GM21447 (cell line): ENCODE measurements at regions not wholly inside any gene's neighbourhood (a gene's known extent, or its start where the extent isn't known, plus 50 kb on each side); places are given as distances from the start of the nearest gene placed in this dataset.

ENCODE experiments used
- ATAC-seq: cut with Tn5 transposase; IDR thresholded peaks from one replicate; pipeline ENCODE4 v1.9.1; 2021; ENCODE audit not compliant: unreplicated experiment

DNA sequence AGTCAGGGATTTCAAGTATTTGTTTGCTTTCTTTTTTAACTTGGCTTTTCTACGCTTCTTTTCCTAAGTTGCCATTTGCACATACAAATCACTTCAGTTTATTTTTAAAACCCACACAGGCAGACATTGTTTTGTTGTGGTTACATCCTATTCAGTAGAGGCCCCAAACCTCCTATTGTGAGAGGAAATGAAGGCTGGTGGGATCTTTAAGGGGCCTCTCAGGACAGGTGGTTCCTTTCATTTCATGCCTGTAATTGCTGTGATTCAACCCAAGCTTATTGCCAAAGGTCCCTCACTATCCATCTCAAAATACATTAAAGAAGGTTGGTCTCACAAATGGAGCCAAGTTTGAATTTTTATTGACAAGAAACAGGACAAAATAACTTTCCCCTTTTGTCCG, 257.1 kb downstream of the ADAMTS20 start:
- no peak for ATAC-seq

DNA sequence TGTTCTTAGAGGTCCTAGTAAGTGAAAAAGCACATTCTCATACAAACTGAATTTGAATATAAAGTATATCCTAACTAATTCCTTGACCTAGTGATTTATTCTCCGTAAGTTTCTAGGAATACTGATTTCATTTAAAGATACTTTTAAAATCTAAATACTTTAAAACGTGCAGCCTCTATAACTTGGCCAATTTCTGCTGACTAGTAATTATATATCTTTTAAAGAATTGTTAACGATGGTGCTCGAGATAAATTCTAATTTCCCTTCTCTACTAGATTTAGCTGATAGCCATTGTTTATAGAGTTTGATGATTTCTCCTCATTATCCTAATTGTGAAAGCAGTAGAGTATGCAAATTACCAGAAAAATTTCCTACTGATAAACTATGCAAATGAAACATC, 257.9 kb downstream of the ADAMTS20 start:
- no peak for ATAC-seq

DNA sequence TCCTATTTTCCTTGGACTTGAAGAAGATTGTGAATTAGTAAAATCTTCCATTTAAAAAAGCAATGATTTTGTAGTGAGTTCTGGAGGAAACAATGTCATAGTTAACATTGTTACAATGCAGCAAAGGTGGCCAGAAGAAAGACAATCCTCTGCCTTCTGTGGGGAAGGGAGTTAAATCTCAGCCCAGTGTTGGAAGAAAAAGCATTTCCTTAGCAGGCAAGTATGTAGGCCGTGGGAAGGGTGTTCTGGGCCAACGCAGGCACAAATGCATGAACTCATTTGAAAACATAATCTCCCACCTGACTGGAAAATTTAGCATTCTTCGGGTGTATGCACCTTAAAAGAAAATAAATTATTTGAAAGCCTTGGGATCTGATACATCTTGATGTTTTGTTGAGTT, 258.6 kb downstream of the ADAMTS20 start:
- ATAC-seq, result no peak

DNA sequence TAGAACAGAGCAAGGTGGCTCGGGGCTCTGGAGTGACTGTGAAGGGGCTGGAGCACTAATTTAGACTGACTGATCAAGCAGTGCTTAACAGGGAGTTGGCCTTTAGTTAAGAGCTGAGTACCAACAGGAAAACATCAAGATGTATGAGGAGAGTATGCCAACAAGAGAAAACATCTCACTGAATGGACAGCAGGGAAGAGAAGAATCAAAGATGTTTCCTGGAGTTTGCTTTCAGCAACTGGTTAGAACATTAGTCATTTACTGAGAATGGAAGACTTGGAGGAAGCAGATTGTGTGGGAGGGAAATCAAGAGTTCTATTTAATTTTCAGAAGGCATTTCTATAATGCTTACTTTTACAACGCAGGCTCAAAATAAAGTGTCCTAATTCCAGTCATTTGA, 259.3 kb downstream of the ADAMTS20 start:
- no peak for ATAC-seq

DNA sequence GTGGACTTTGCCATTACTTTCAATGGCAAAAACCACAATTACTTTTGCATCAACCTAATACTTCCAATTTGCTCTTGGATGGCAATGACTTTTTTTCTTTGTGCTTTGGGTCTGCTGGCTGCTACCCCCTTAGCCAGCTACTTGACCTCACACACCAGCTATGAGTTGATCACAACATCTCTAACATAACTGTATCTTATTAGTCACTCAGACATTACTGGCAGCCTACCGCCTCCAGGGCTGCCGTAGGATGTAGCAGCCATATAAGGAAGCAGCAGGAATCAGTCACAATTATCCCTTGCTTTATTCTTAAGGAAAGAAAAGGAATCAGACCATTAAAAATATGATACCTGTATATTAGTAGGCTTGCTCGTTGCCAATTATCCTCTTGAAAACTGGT, 260.5 kb downstream of the ADAMTS20 start:
- no peak for ATAC-seq

DNA sequence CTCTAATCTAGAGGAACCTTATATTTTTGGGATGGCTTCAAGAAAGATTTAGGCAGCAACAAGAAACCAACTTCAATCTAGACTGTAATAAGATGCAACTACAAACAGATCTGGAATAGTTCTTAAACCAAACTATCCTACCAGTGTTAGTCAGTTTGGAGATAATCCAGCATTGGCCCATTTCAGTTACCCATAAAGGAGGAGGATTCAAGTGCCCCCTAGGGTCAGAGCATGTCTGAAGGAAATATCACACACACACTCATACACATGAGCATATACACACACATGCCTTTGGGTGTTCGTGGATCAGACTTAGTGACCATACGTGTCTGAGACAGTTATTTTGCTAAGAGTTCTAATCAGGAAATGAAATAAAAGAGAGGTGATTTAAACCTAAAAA, 261.2 kb downstream of the ADAMTS20 start:
- ATAC-seq, result no peak

DNA sequence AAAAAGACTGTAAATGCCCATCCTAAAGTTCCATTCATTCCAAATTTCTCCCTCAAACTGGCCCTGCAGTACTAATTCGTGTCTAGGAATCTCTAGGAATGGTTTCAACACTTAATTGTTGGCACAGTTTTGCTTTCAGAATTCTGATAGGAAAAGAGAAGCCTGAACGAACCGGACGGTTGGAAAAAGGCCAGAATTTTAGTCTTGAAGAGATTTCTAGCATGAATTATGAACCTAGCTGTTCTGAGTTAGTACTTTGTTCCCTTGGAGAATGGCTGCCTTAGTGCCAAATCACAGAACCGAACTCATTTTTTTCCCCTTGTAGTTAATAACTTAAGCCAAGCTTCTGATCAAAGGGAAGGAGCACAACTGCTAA, 262.6 kb downstream of the ADAMTS20 start:
- no peak for ATAC-seq

DNA sequence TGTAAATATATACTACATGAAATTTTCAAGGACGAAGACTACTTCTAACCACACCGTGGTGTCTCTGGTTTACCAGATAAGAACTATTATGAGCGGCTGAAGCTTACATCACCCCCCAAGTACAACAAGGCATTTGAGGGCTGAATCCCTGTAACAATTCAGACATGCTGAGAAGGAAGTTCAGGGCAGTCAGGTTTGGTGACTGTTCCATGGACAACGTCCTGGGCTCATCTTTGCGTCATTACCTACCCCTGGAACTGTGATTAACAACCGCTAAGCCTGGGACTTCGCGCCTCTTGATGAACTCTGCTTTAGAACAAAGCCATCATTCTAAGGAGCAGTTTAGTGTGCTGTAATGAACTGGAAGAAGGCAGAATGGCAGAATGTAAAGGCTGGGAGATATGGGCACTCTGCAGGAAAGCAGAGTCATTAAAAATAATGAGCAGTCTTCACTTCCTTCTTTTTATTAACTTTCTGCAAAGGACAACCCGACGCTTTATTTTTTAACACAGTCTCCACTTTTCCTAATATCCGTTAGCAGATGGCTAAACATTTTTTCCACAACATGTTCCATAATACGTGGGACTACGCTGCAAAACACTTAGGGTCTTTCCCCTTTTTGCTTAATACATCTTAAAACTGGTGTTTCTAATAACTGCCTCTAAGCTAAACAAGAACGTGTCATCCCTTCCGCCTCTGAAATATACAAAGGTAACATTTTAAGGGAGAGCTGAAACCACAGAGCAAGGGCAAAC, 263.2 kb downstream of the ADAMTS20 start:
- no peak for ATAC-seq

DNA sequence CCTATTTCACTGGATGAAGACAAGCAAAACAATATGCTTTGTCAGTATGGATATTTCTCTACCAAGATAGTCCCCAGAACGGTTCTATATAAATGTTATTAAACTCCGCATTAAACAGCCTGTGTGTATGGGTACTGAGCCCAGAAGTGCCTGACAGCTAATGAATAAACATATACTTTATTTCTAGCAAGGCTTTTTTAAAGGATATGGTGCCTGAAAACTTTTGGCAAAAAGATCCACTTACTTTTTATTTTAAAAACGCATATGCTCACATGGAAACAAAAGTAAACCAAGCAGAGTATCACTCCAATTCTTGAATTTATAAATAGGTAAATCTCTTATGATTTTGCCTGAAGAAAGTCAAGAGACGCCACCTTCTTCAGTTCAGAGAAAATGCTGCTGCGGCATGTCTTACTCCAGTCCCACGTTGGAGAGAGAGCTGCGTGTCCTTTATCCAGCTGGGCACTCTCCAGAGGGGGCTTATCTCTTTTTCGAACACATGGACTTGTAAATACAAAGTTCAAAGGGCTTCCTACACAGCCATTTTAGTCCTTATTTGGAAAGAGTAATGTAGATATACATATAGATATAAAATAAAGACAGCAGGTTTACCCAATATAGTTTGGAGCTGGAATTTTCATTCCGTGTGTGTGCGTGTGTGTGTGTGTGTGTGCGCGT, 264.2 kb downstream of the ADAMTS20 start:
- no peak for ATAC-seq

DNA sequence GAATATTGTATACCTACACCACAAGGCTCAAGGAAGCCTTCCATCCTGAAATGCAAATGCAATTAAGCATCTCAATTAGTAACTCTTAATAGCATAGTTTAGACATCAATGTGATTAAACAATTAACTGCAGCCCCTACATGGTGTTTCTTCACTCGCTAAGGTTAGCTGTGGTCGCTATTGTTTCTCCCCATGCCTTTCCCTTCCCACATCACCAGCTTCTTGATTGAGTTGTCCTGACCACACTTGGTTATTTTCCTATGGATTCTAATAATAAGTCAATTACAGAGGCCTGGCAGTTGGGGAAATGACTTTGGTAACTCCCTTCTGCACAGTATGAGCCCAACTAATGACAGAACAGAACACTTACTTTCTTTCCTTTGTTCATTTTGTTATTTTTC, 265.0 kb downstream of the ADAMTS20 start:
- ATAC-seq, result no peak

DNA sequence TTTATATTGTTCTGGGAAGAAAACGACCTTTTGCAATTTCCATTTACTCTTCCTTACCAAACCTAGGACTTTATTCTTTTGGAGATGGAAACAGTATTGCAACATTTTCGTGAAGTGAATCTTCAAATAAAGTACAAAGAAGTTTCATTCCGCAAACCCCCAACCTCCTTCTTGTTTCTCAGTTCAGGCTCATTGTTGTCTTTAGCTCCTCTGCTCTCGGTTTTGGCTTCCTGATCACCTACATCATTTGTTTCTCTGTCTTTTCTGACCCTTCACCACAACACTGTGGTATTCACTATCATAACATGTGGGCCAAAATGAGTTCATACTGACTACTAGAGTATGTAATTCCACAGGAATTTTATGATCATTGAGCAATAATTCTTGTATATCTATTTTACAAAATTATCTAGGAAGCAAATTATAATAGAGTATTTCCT, 266.8 kb downstream of the ADAMTS20 start:
- ATAC-seq, result no peak

DNA sequence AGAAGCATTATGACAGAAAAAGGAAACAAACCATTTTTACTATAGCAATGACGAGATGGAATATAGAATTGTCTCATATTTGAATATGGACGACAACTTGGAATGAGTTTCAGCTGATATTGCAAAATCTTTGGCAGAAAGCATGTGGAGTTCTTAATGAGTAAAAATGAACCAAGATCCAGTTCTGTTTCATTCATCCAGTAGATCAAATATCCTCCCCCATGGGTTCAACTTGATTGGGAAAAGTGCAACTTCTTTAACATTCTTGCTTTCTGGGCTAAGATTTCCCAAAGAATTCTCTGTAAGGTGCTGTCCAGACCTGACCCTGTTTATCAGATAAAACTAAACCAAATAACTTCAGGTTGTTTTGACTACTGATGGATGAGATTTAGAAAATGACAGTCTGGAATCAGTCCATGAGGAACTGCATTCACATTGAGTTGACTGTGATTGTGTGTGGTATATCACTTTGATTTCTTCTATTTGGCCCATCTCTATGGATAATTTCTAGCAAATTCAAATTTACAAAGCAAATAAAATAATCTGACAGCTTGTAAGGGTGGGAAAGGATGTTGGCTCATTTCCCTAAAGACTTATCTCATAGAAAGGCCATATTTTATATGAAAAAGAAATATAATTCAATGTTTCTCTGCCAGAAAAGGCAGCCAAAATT, 267.4 kb downstream of the ADAMTS20 start:
- ATAC-seq, result no peak

DNA sequence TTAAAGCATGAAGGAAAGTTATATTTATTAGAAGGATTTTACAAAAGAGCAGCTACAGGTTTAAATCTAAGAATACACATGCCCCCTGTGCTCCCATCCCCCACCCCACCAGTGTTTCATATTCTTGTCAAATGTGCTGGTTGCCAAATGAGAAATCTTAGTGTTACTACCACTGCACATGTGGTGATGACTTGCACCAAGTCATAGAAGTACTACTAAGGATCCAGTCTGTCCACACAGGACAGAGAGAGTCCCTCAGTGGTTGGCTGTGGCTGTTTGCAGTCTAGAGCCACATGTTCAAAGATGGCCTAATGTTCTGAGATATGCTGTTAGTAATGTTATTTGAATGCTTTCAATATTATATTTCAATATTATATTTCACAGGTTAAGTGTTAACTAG, 268.8 kb downstream of the ADAMTS20 start:
- ATAC-seq, result no peak

DNA sequence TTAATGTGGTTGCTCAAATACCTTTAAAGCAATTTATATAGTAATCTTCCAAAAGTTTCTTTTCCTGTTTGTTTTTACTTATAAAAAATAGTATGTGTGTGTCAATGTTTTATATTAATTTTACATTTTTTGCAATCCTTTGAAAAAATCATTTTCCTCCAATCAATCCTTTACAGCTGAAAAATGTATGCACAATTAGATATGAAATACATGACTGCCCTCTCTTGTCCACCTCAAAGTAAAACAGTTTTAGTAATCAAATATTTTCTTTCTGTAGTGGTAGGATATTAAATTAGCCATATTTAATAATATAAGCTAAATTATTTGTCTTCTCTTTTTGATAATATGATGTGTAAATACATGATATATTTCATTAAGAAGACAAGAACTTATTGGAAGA, 269.9 kb downstream of the ADAMTS20 start:
- no peak for ATAC-seq

DNA sequence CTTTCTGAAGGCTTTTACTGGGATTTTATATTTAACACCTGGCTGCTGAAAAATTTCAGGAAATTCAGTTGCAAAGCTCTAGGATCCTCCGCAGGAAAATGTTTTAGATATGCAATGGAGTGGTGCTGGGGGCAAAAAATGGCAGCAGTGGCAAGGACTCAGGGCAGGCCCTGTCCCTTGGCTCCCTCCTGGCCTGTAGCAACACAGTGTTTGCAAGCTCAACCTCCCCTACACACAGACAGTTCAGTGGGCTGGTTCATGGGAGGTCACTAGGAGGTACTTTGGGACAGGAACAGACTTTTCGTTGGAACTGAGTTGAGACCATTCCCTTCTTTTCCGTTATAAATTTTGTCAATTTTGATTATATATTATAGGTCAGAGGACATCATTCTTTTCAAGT, 270.4 kb downstream of the ADAMTS20 start:
- no peak for ATAC-seq

DNA sequence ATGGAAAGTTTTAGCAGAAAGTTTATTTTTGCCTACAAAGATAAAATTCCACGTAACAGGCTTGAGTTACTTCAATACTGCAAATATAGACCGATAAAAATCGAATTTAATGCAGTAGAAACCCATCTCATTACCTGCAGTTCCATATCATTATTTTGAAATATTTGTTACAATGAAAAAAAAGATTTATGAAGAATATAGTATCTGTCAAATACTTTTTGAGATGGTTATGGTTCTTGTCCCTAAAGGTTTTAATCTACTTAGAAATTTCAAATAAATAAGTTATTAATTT, 273.5 kb downstream of the ADAMTS20 start:
- no peak for ATAC-seq

DNA sequence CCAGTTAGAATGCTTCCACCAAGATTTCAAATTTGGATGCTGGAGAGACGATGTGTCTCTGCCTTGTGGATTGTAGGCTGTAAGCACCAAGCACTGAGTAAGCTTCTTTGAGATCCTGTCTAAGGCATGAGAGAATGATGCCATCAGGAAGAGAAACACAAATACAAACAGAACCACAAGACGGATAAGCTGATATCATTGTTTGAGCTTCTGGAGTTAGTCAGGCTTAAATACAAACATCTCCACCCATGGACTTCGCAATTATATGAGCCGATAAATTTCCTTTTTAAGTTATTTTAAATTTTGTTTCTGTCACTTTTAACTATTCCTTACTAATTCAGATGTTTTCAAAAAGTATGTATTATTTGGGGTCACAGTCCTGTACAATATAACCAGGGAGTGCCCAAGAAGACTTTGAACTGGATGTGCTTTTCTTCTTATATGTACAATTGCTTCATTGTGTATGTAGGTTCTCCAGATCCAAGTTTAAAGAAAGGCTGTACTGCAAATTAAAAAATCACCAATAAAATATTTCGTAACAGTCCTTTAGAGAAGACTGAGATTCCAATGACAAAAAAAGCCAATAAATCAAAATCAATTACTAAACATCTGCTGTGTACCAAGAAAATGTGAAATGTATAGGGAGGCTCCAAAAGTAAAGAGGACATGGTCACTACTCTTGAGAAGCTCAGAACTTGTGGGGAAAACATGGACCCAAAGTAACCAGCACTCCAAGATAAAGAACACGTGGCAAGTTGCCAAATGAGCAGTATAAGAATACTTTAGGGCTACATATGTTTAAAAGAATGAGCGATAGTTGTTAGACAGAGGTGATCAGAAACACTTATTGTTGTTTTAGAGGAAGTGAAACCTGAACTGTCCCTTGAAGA, 274.1 kb downstream of the ADAMTS20 start:
- ATAC-seq, result peak; percentile 95

DNA sequence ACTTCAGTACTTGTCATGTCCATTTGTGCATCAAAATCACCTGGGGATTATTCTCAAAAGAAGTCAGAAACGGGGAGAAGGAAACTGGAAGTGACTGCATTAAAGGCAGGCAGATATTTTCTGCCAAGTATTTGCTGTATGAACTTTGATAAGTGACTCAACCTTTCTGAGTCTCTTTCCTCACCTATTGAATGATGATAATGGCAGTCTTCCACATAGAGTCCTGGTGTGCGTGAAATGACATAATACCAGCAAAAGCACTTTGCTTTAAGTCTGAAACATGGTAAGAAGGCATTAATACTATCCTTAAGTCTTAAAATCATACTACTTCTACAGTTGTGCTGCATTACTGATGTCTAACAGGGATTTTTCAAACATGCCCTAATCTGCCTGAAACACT, 278.5 kb downstream of the ADAMTS20 start:
- no peak for ATAC-seq

DNA sequence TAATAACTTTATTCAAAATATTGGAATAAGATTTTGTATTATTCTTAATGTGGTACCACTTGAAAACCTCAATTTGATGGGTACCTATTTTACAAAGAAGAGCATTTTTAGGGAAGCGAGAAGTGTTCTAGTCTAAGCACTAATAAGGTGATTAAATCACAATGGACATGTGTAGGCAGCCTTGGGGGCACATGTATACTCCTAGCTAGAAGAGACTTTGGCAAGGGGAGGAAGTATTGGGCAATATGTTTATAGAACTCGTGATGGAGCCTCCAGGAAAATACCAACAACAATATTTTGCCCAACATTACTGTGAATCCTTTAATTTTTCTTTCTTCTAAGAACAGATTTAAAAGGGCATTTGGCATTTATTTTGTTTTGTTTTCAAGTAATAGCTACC, 280.3 kb downstream of the ADAMTS20 start:
- ATAC-seq, result no peak

DNA sequence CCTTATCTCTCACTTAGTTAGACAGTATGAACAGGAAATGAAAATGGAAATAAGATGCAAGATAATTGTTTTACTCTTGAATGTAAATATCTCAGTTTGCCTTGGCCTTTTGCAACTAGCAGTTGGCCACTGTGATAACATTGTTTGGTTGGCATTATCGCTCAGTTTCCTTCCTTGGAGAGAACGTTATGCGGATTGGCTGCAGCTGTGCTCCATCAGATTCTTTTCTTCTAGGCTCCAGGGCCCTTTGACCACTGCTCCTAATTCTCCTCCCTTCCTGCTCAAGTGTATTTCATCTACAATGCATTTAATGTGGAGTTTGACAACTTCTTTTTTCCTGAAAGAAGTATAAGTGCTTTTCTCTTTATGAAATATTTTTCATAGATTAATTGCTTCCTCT, 284.2 kb downstream of the ADAMTS20 start:
- no peak for ATAC-seq

DNA sequence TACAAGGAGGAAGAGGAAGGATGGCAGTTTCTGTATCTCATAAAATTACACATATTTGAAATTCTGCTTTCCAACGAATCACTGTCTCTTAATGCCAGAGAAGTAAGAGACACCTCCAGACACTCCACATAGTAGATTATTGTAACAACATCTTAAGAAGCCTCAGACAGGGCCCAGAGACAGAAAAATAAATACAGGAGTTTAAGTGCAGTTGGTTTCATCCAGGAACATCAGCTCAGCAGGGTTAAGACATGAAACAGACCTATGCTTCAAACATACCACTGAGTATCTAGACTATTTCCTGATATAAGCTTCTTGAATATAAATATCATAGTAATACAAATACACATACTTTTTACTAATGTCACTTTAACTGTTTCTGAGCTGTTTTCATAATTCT, 290.3 kb downstream of the ADAMTS20 start:
- no peak for ATAC-seq
